NCI-H1436 (cell line): ENCODE measurements at regions not wholly inside any gene's neighbourhood (a gene's known extent, or its start where the extent isn't known, plus 50 kb on each side); places are given as distances from the start of the nearest gene placed in this dataset.
"Not testable (repeated sequence)": the region's sequence is repeated elsewhere in the genome, so short reads cannot be mapped to it uniquely, and the experiment has no call there.

ENCODE experiments used
- DNase-seq: peaks from one replicate; lab custom pipeline; 2025; lab: John Stamatoyannopoulos, UW

GRCh38 chr4:28481565-28481964 lies 1620.9 kb downstream of the STIM2 start:
- no peak for DNase-seq

GRCh38 chr4:28482580-28483270 lies 1622.1 kb downstream of the STIM2 start:
- DNase-seq = no peak

- DNase-seq = no peak
Observed at GRCh38 chr4:28488021-28488420, 1627.4 kb downstream of the STIM2 start.

GRCh38 chr4:28490669-28491068 lies 1630.0 kb downstream of the STIM2 start:
- no peak for DNase-seq

- DNase-seq = no peak
Observed at GRCh38 chr4:28505064-28505463, 1644.4 kb downstream of the STIM2 start.

- no peak for DNase-seq
Observed at GRCh38 chr4:28508636-28509035, 1648.0 kb downstream of the STIM2 start.

GRCh38 chr4:28514766-28515165 lies 1654.1 kb downstream of the STIM2 start:
- DNase-seq = not testable (repeated sequence)

- DNase-seq = no peak
Observed at GRCh38 chr4:28518561-28519165, 1658.0 kb downstream of the STIM2 start.

- DNase-seq = no peak
Observed at GRCh38 chr4:28523681-28524190, 1663.1 kb downstream of the STIM2 start.

GRCh38 chr4:28536124-28536523 lies 1675.5 kb downstream of the STIM2 start:
- DNase-seq = no peak

- no peak for DNase-seq
Observed at GRCh38 chr4:28545986-28546385, 1685.3 kb downstream of the STIM2 start.

GRCh38 chr4:28548136-28548535 lies 1687.5 kb downstream of the STIM2 start:
- no peak for DNase-seq

GRCh38 chr4:28548594-28548993 lies 1688.0 kb downstream of the STIM2 start:
- DNase-seq = no peak

- no peak for DNase-seq
Observed at GRCh38 chr4:28555866-28556265, 1695.2 kb downstream of the STIM2 start.

- no peak for DNase-seq
Observed at GRCh38 chr4:28557755-28558154, 1697.1 kb downstream of the STIM2 start.

GRCh38 chr4:28558895-28559294 lies 1698.3 kb downstream of the STIM2 start:
- no peak for DNase-seq

- DNase-seq = no peak
Observed at GRCh38 chr4:28562913-28563312, 1702.3 kb downstream of the STIM2 start.

- no peak for DNase-seq
Observed at GRCh38 chr4:28565396-28565795, 1704.8 kb downstream of the STIM2 start.

GRCh38 chr4:28600958-28601357 lies 1740.3 kb downstream of the STIM2 start:
- no peak for DNase-seq

- no peak for DNase-seq
Observed at GRCh38 chr4:28621591-28621990, 1761.0 kb downstream of the STIM2 start.

- no peak for DNase-seq
Observed at GRCh38 chr4:28636971-28637370, 1776.3 kb downstream of the STIM2 start.

GRCh38 chr4:28639747-28640146 lies 1779.1 kb downstream of the STIM2 start:
- DNase-seq = no peak

GRCh38 chr4:28654618-28655017 lies 1794.0 kb downstream of the STIM2 start:
- no peak for DNase-seq

- no peak for DNase-seq
Observed at GRCh38 chr4:28665306-28665705, 1804.7 kb downstream of the STIM2 start.
